Endothelial cell of umbilical vein (primary cell): ENCODE measurements at regions not wholly inside any gene's neighbourhood (a gene's known extent, or its start where the extent isn't known, plus 50 kb on each side); places are given as distances from the start of the nearest gene placed in this dataset.
"Not testable (repeated sequence)": the region's sequence is repeated elsewhere in the genome, so short reads cannot be mapped to it uniquely, and the experiment has no call there.

Experiments used
- BruUV-seq: library from RNA; stranded (reverse); fragments of 400-500 nt; replicated peaks from 2 replicates; lab custom pipeline; 2021; lab: Mats Ljungman, UMichigan
- CTCF ChIA-PET: fragments of 300-600, 350-600 bp; sonication (Branson Sonifier 250); formaldehyde crosslinking; loops from one replicate; lab custom pipeline; 2021; ENCODE audit warnings: antibody characterized with exemption, inconsistent platforms; lab: Charles Lee
- POLR2A ChIA-PET: fragments of 300-600, 350-600 bp; sonication (Branson Sonifier 250); formaldehyde crosslinking; loops from one replicate; lab custom pipeline; 2021; ENCODE audit warnings: antibody characterized with exemption, inconsistent platforms; lab: Charles Lee
- DNase-seq: peaks from one replicate; pipeline ENCODE4 v3.0.0-alpha.2; 2011; ENCODE audit warnings: low read depth, low spot score
- FAIRE-seq: peaks from 2 replicates; lab custom pipeline; 2011; peaks lifted over from hg19 to GRCh38; lab: Jason Lieb, UNC
- H2AFZ ChIP-seq: 2 replicates; pipeline ENCODE4 v1.6.0; 2012; ENCODE audit warnings: low read depth, low read length, control low read depth, inconsistent platforms
- H3K27ac ChIP-seq: 2 replicates; pipeline ENCODE4 v1.5.1; 2011; ENCODE audit warnings: low read depth, mild to moderate bottlenecking, control low read depth, low read length, moderate library complexity; ENCODE audit not compliant: insufficient read depth
- H3K27me3 ChIP-seq, 2 experiments: 2 replicates each; pipeline versions ENCODE4 v1.6.0 to v1.6.1; 2011; ENCODE audit warnings: low read length in 2 of 2, mixed read lengths in 1 of 2; ENCODE audit not compliant: control insufficient read depth in 2 of 2, insufficient read depth in 2 of 2
- H3K36me3 ChIP-seq, 2 experiments: 2 replicates in 1 of 2; 3 replicates in 1 of 2; pipeline ENCODE4 v1.5.1; 2011; ENCODE audit warnings: low read length in 2 of 2, mild to moderate bottlenecking in 1 of 2, moderate library complexity in 1 of 2; ENCODE audit not compliant: control insufficient read depth in 2 of 2, insufficient read depth in 2 of 2; ENCODE audit errors: extremely low read depth in 1 of 2
- H3K4me1 ChIP-seq: 3 replicates; pipeline ENCODE4 v1.5.1; 2011; ENCODE audit warnings: mild to moderate bottlenecking, low read length; ENCODE audit not compliant: control insufficient read depth, insufficient read depth; ENCODE audit errors: extremely low read depth
- H3K4me2 ChIP-seq: 2 replicates; pipeline ENCODE4 v1.6.1; 2011; ENCODE audit warnings: low read length, control low read depth, mixed read lengths; ENCODE audit not compliant: insufficient read depth
- H3K4me3 ChIP-seq, 3 experiments: fragments of 200-600 bp in 1 of 3; sonication (generic), shearing (Covaris generic) in 1 of 3; replicated peaks in 1 of 3; 2 replicates each; pipeline ENCODE4 v1.5.1; 2011 to 2016; ENCODE audit warnings: control low read depth in 3 of 3, low read length in 3 of 3, mild to moderate bottlenecking in 2 of 3, inconsistent platforms in 1 of 3, low read depth in 1 of 3, moderate library complexity in 1 of 3; ENCODE audit not compliant: insufficient read depth in 1 of 3
- H3K79me2 ChIP-seq: 2 replicates; pipeline ENCODE4 v1.6.0; 2012; ENCODE audit warnings: low read length, inconsistent platforms; ENCODE audit not compliant: control insufficient read depth, insufficient read depth
- H3K9ac ChIP-seq: replicated peaks from 2 replicates; pipeline ENCODE3; 2011; ENCODE audit warnings: low read length, control low read depth; ENCODE audit not compliant: insufficient read depth; ENCODE audit errors: extremely low read depth
- H3K9me1 ChIP-seq: replicated peaks from 3 replicates; pipeline ENCODE4 v1.6.0; 2011; ENCODE audit warnings: mild to moderate bottlenecking, low read length; ENCODE audit not compliant: control insufficient read depth, insufficient read depth; ENCODE audit errors: extremely low read depth
- H3K9me3 ChIP-seq: replicated peaks from 2 replicates; pipeline ENCODE4 v1.5.1; 2012; ENCODE audit warnings: low read length, inconsistent platforms; ENCODE audit not compliant: control insufficient read depth, insufficient read depth
- H4K20me1 ChIP-seq: replicated peaks from 2 replicates; pipeline ENCODE3; 2011; ENCODE audit warnings: mild to moderate bottlenecking, low read length; ENCODE audit not compliant: control insufficient read depth, insufficient read depth; ENCODE audit errors: extremely low read depth
- FOS ChIP-seq: IDR thresholded peaks from 2 replicates; pipeline ENCODE4 v1.6.1; 2011; ENCODE audit warnings: mild to moderate bottlenecking, low read length, moderate library complexity, borderline replicate concordance; ENCODE audit not compliant: insufficient read depth
- GATA2 ChIP-seq: IDR thresholded peaks from 2 replicates; pipeline ENCODE4 v1.7.0; 2011; ENCODE audit warnings: low read depth, mild to moderate bottlenecking, moderate library complexity, mixed read lengths, low read length; ENCODE audit not compliant: insufficient read length, insufficient read depth
- MAX ChIP-seq: IDR thresholded peaks from 2 replicates; pipeline ENCODE4 v1.6.1; 2011; ENCODE audit not compliant: insufficient read depth, insufficient read length
- POLR2A ChIP-seq: IDR thresholded peaks from 2 replicates; pipeline ENCODE4 v1.6.1; 2012; ENCODE audit warnings: low read depth, mild to moderate bottlenecking, control low read depth, low read length
- POLR2AphosphoS5 ChIP-seq: IDR thresholded peaks from 2 replicates; pipeline ENCODE4 v1.6.1; 2012; ENCODE audit warnings: low read depth, mild to moderate bottlenecking, control low read depth, low read length, moderate library complexity; ENCODE audit not compliant: insufficient read depth
- dilution Hi-C: fragments of 300-500 bp; cut with MboI; formaldehyde crosslinking; loops from one replicate; pipeline ENCODE4 v1.15.0; 2019; ENCODE audit warnings: low sequenced_read_pairs; ENCODE audit not compliant: extremely low pct_ligation_motif_present
- intact Hi-C: fragments of 100-400 bp; cut with micrococcal nuclease; formaldehyde crosslinking; loops from one replicate; pipeline ENCODE4 v1.10.0; 2022

- no peaks in the 10 kb centered on the region for H4K20me1 ChIP-seq
- peak; percentile 1 for DNase-seq
- no peak overlapping the region for H3K27ac ChIP-seq
- H3K9ac ChIP-seq = no peak overlapping the region
- H3K27me3 ChIP-seq = no peaks in the 10 kb centered on the region
- ChIA-PET CTCF (interaction anchor here (1.4 kb wide), 1 partner anchor 184 kb away, joined by 3 read pairs; no protein-coding TSS in a partner anchor), POLR2A (no interaction called here)
- no peaks in the 10 kb centered on the region for H3K79me2 ChIP-seq
- H3K9me3 ChIP-seq = no peaks in the 10 kb centered on the region
- H3K9me1 ChIP-seq = no peaks in the 10 kb centered on the region
- dilution Hi-C loops (no loop called here), intact Hi-C loops (loop anchor here (10.0 kb wide), 1 partner anchor 118 kb away; no protein-coding TSS in a partner anchor)
- FAIRE-seq = no peak
- TF ChIP-seq FOS (no peak), POLR2AphosphoS5 (no peak), GATA2 (no peak), MAX (no peak), POLR2A (no peak)
- H3K4me3 ChIP-seq = no peak overlapping the region
- no peaks in the 10 kb centered on the region for H3K36me3 ChIP-seq
- no TSS peak for BruUV-seq
- no peaks in the 10 kb centered on the region for H3K4me1 ChIP-seq
- no peak overlapping the region for H2AFZ ChIP-seq
- H3K4me2 ChIP-seq = no peak overlapping the region
Measured at GRCh38 chrX:96556886-96557285, 127.8 kb upstream of the DIAPH2 start.

- H3K27me3 ChIP-seq, POLR2A ChIA-PET, FAIRE-seq, H4K20me1 ChIP-seq, dilution Hi-C loops, intact Hi-C loops, H3K9ac ChIP-seq, H3K79me2 ChIP-seq, H3K27ac ChIP-seq, H3K4me3 ChIP-seq, BruUV-seq, H3K9me1 ChIP-seq, H2AFZ ChIP-seq, DNase-seq, H3K36me3 ChIP-seq, H3K4me2 ChIP-seq, H3K9me3 ChIP-seq, H3K4me1 ChIP-seq: not testable (repeated sequence)
- CTCF ChIA-PET = interaction anchor here (1.1 kb wide), 1 partner anchor 15 kb away, joined by 3 read pairs; no protein-coding TSS in a partner anchor
Measured at GRCh38 chrX:96561129-96561528, 123.5 kb upstream of the DIAPH2 start.
